ENCODE measurements at regions not wholly inside any gene's neighbourhood (a gene's known extent, or its start where the extent isn't known, plus 50 kb on each side); places are given as distances from the start of the nearest gene placed in this dataset.

- no peak for TF ChIP-seq CTCF (IDR thresholded peaks at IDR 0.05; ENCODE audit: insufficient read depth, low read length, poor library complexity, severe bottlenecking)
- no peak for TF ChIP-seq EZH2phosphoT487 (conservative IDR thresholded peaks at IDR 0.05; ENCODE audit: low read length)
Observed at GRCh38 chr6:166075186-166075585, 92.5 kb downstream of the TBXT start.

Measured in SU-DHL-6 (cell line).